Endothelial cell of umbilical vein (primary cell): ENCODE measurements at regions not wholly inside any gene's neighbourhood (a gene's known extent, or its start where the extent isn't known, plus 50 kb on each side); places are given as distances from the start of the nearest gene placed in this dataset.

Experiments
- BruUV-seq: library from RNA; stranded (reverse); fragments of 400-500 nt; replicated peaks from 2 replicates; lab custom pipeline; 2021; lab: Mats Ljungman, UMichigan
- CTCF ChIA-PET: fragments of 300-600, 350-600 bp; sonication (Branson Sonifier 250); formaldehyde crosslinking; loops from one replicate; lab custom pipeline; 2021; ENCODE audit warnings: antibody characterized with exemption, inconsistent platforms; lab: Charles Lee
- POLR2A ChIA-PET: fragments of 300-600, 350-600 bp; sonication (Branson Sonifier 250); formaldehyde crosslinking; loops from one replicate; lab custom pipeline; 2021; ENCODE audit warnings: antibody characterized with exemption, inconsistent platforms; lab: Charles Lee
- DNase-seq: peaks from one replicate; pipeline ENCODE4 v3.0.0-alpha.2; 2011; ENCODE audit warnings: low read depth, low spot score
- FAIRE-seq: peaks from 2 replicates; lab custom pipeline; 2011; peaks lifted over from hg19 to GRCh38; lab: Jason Lieb, UNC
- H2AFZ ChIP-seq: 2 replicates; pipeline ENCODE4 v1.6.0; 2012; ENCODE audit warnings: low read depth, low read length, control low read depth, inconsistent platforms
- H3K27ac ChIP-seq: 2 replicates; pipeline ENCODE4 v1.5.1; 2011; ENCODE audit warnings: low read depth, mild to moderate bottlenecking, control low read depth, low read length, moderate library complexity; ENCODE audit not compliant: insufficient read depth
- H3K27me3 ChIP-seq, 2 experiments: 2 replicates each; pipeline versions ENCODE4 v1.6.0 to v1.6.1; 2011; ENCODE audit warnings: low read length in 2 of 2, mixed read lengths in 1 of 2; ENCODE audit not compliant: control insufficient read depth in 2 of 2, insufficient read depth in 2 of 2
- H3K36me3 ChIP-seq, 2 experiments: 2 replicates in 1 of 2; 3 replicates in 1 of 2; pipeline ENCODE4 v1.5.1; 2011; ENCODE audit warnings: low read length in 2 of 2, mild to moderate bottlenecking in 1 of 2, moderate library complexity in 1 of 2; ENCODE audit not compliant: control insufficient read depth in 2 of 2, insufficient read depth in 2 of 2; ENCODE audit errors: extremely low read depth in 1 of 2
- H3K4me1 ChIP-seq: 3 replicates; pipeline ENCODE4 v1.5.1; 2011; ENCODE audit warnings: mild to moderate bottlenecking, low read length; ENCODE audit not compliant: control insufficient read depth, insufficient read depth; ENCODE audit errors: extremely low read depth
- H3K4me2 ChIP-seq: 2 replicates; pipeline ENCODE4 v1.6.1; 2011; ENCODE audit warnings: low read length, control low read depth, mixed read lengths; ENCODE audit not compliant: insufficient read depth
- H3K4me3 ChIP-seq, 3 experiments: fragments of 200-600 bp in 1 of 3; sonication (generic), shearing (Covaris generic) in 1 of 3; replicated peaks in 1 of 3; 2 replicates each; pipeline ENCODE4 v1.5.1; 2011 to 2016; ENCODE audit warnings: control low read depth in 3 of 3, low read length in 3 of 3, mild to moderate bottlenecking in 2 of 3, inconsistent platforms in 1 of 3, low read depth in 1 of 3, moderate library complexity in 1 of 3; ENCODE audit not compliant: insufficient read depth in 1 of 3
- H3K79me2 ChIP-seq: 2 replicates; pipeline ENCODE4 v1.6.0; 2012; ENCODE audit warnings: low read length, inconsistent platforms; ENCODE audit not compliant: control insufficient read depth, insufficient read depth
- H3K9ac ChIP-seq: replicated peaks from 2 replicates; pipeline ENCODE3; 2011; ENCODE audit warnings: low read length, control low read depth; ENCODE audit not compliant: insufficient read depth; ENCODE audit errors: extremely low read depth
- H3K9me1 ChIP-seq: replicated peaks from 3 replicates; pipeline ENCODE4 v1.6.0; 2011; ENCODE audit warnings: mild to moderate bottlenecking, low read length; ENCODE audit not compliant: control insufficient read depth, insufficient read depth; ENCODE audit errors: extremely low read depth
- H3K9me3 ChIP-seq: replicated peaks from 2 replicates; pipeline ENCODE4 v1.5.1; 2012; ENCODE audit warnings: low read length, inconsistent platforms; ENCODE audit not compliant: control insufficient read depth, insufficient read depth
- H4K20me1 ChIP-seq: replicated peaks from 2 replicates; pipeline ENCODE3; 2011; ENCODE audit warnings: mild to moderate bottlenecking, low read length; ENCODE audit not compliant: control insufficient read depth, insufficient read depth; ENCODE audit errors: extremely low read depth
- CTCF ChIP-seq, 2 donors: IDR thresholded peaks; 1 replicate in 1 of 2; 2 replicates in 1 of 2; pipeline ENCODE4 v1.5.1; 2011; ENCODE audit warnings: low read length in 2 of 2, mild to moderate bottlenecking in 2 of 2, moderate library complexity in 2 of 2, control low read depth in 1 of 2, inconsistent platforms in 1 of 2, low read depth in 1 of 2; ENCODE audit not compliant: insufficient read depth in 1 of 2; ENCODE audit errors: extremely low read depth in 1 of 2
- EZH2 ChIP-seq: IDR thresholded peaks from 2 replicates; pipeline ENCODE4 v1.6.1; 2012; ENCODE audit warnings: borderline replicate concordance, low read depth, mild to moderate bottlenecking, moderate library complexity, low read length, inconsistent platforms; ENCODE audit not compliant: severe bottlenecking
- FOS ChIP-seq: IDR thresholded peaks from 2 replicates; pipeline ENCODE4 v1.6.1; 2011; ENCODE audit warnings: mild to moderate bottlenecking, low read length, moderate library complexity, borderline replicate concordance; ENCODE audit not compliant: insufficient read depth
- GATA2 ChIP-seq: IDR thresholded peaks from 2 replicates; pipeline ENCODE4 v1.7.0; 2011; ENCODE audit warnings: low read depth, mild to moderate bottlenecking, moderate library complexity, mixed read lengths, low read length; ENCODE audit not compliant: insufficient read length, insufficient read depth
- JUN ChIP-seq: IDR thresholded peaks from 2 replicates; pipeline ENCODE4 v1.6.1; 2011; ENCODE audit warnings: borderline replicate concordance, low read depth; ENCODE audit not compliant: insufficient read length, insufficient read depth
- MAX ChIP-seq: IDR thresholded peaks from 2 replicates; pipeline ENCODE4 v1.6.1; 2011; ENCODE audit not compliant: insufficient read depth, insufficient read length
- MYC ChIP-seq: IDR thresholded peaks from one replicate; pipeline ENCODE4 v1.6.1; 2011; ENCODE audit warnings: mild to moderate bottlenecking, low read depth, low read length
- POLR2A ChIP-seq: IDR thresholded peaks from 2 replicates; pipeline ENCODE4 v1.6.1; 2012; ENCODE audit warnings: low read depth, mild to moderate bottlenecking, control low read depth, low read length
- POLR2AphosphoS5 ChIP-seq: IDR thresholded peaks from 2 replicates; pipeline ENCODE4 v1.6.1; 2012; ENCODE audit warnings: low read depth, mild to moderate bottlenecking, control low read depth, low read length, moderate library complexity; ENCODE audit not compliant: insufficient read depth
- dilution Hi-C: fragments of 300-500 bp; cut with MboI; formaldehyde crosslinking; loops from one replicate; pipeline ENCODE4 v1.15.0; 2019; ENCODE audit warnings: low sequenced_read_pairs; ENCODE audit not compliant: extremely low pct_ligation_motif_present
- intact Hi-C: fragments of 100-400 bp; cut with micrococcal nuclease; formaldehyde crosslinking; loops from one replicate; pipeline ENCODE4 v1.10.0; 2022

DNA sequence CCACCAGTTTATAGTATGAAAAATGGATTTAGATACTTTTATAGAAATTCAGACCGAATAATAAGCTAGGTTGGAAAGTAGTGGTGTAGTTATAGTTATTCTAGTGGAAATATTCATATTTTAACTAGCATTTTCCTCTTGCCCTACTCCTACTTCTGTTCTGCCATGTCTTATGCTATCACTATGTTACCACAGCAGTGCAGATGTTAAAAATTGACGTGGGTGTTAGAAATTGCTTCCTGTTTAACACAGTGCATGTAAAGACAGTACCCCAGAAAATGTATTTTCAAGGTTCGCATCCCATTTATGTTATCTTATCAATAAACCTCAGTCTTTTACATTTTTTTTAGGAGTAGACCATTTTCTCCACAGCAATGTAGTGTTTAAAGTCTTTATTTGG lies 774.2 kb upstream of the CDH10 start:
- Histone ChIP-seq H3K36me3 (no peaks in the 10 kb centered on the region), H4K20me1 (no peaks in the 10 kb centered on the region), H3K4me3 (no peak overlapping the region), H2AFZ (no peak overlapping the region), H3K27ac (no peak overlapping the region), H3K9ac (no peak overlapping the region), H3K9me1 (no peaks in the 10 kb centered on the region), H3K4me1 (no peaks in the 10 kb centered on the region), H3K27me3 (no peaks in the 10 kb centered on the region), H3K9me3 (peaks cover 2% of the 10 kb centered on the region), H3K4me2 (no peak overlapping the region), H3K79me2 (no peaks in the 10 kb centered on the region)
- CTCF ChIA-PET = no interaction called here
- dilution Hi-C loops = no loop called here
- intact Hi-C loops = no loop called here
- POLR2A ChIA-PET = no interaction called here
- TF ChIP-seq JUN (no peak), FOS (no peak), MAX (no peak), EZH2 (no peak), CTCF (IDR thresholded peaks at IDR 0.05; ENCODE audit: extremely low read depth in 1 of 2, insufficient read depth in 1 of 2, low read depth in 1 of 2, low read length in 2 of 2) (no peak), GATA2 (no peak), POLR2A (no peak), POLR2AphosphoS5 (no peak), MYC (no peak)
- no peak for DNase-seq
- FAIRE-seq = no peak
- BruUV-seq = no TSS peak
